CD4-positive, alpha-beta T cell (primary cell): ENCODE measurements at regions not wholly inside any gene's neighbourhood (a gene's known extent, or its start where the extent isn't known, plus 50 kb on each side); places are given as distances from the start of the nearest gene placed in this dataset.

ENCODE experiments used
- ATAC-seq: fragments of 200-7000 bp; cut with Tn5 transposase; one replicate; pipeline ENCODE4 v1.10.0; 2022; ENCODE audit warnings: mild to moderate bottlenecking; ENCODE audit not compliant: poor library complexity
- CTCF ChIA-PET: fragments of 350-600 bp; sonication (Branson Sonifier 250); formaldehyde crosslinking; loops from one replicate; lab custom pipeline; 2021; ENCODE audit warnings: antibody characterized with exemption, inconsistent platforms; lab: Charles Lee
- POLR2A ChIA-PET: fragments of 350-600 bp; sonication (Branson Sonifier 250); formaldehyde crosslinking; loops from one replicate; lab custom pipeline; 2021; ENCODE audit warnings: antibody characterized with exemption, inconsistent platforms; lab: Charles Lee
- DNase-seq, 14 experiments: peaks; one replicate each; pipeline ENCODE4 v3.0.0-alpha.2; 2013 to 2020; ENCODE audit warnings: mixed read lengths in 2 of 14
- H3K27ac ChIP-seq, 2 donors: one replicate each; pipeline versions ENCODE4 v1.5.1 to v1.7.0; 2013; ENCODE audit warnings: low read length in 2 of 2, low read depth in 1 of 2, mild to moderate bottlenecking in 1 of 2
- H3K27me3 ChIP-seq, 2 experiments: 1 replicate in 1 of 2; 2 replicates in 1 of 2; pipeline versions ENCODE4 v1.6.1 to v1.7.0; 2013; ENCODE audit warnings: low read length in 2 of 2, control low read depth in 1 of 2, mild to moderate bottlenecking in 1 of 2, moderate library complexity in 1 of 2; ENCODE audit not compliant: insufficient read depth in 2 of 2, control insufficient read depth in 1 of 2
- H3K36me3 ChIP-seq: one replicate; pipeline ENCODE4 v1.6.1; 2013; ENCODE audit warnings: low read length, control low read depth; ENCODE audit not compliant: insufficient read depth
- H3K4me1 ChIP-seq: one replicate; pipeline ENCODE4 v1.6.1; 2013; ENCODE audit warnings: low read length, control low read depth; ENCODE audit not compliant: insufficient read depth
- H3K4me3 ChIP-seq: one replicate; pipeline ENCODE4 v1.5.1; 2013; ENCODE audit warnings: mild to moderate bottlenecking, low read length, moderate library complexity
- H3K9me3 ChIP-seq, 2 experiments: 1 replicate in 1 of 2; 2 replicates in 1 of 2; pipeline versions ENCODE4 v1.6.1 to v1.7.0; 2013; ENCODE audit warnings: low read length in 2 of 2, mild to moderate bottlenecking in 2 of 2, control low read depth in 1 of 2, moderate library complexity in 1 of 2; ENCODE audit not compliant: control insufficient read depth in 1 of 2, insufficient read depth in 1 of 2
- H3K27ac Mint-ChIP-seq: one replicate; pipeline ENCODE4 v1.8.0; 2020; ENCODE audit warnings: mixed read lengths
- H3K27me3 Mint-ChIP-seq: one replicate; pipeline ENCODE4 v1.8.0; 2021; ENCODE audit warnings: mixed read lengths
- H3K36me3 Mint-ChIP-seq: one replicate; pipeline ENCODE4 v1.8.0; 2021; ENCODE audit warnings: low read depth, mixed read lengths
- H3K4me1 Mint-ChIP-seq: one replicate; pipeline ENCODE4 v1.8.0; 2021; ENCODE audit warnings: low read depth, mixed read lengths
- H3K4me3 Mint-ChIP-seq: one replicate; pipeline ENCODE4 v1.8.0; 2020; ENCODE audit warnings: mild to moderate bottlenecking, mixed read lengths
- H3K9me3 Mint-ChIP-seq: one replicate; pipeline ENCODE4 v1.8.0; 2020; ENCODE audit warnings: mixed read lengths
- intact Hi-C, 2 experiments: fragments of 100-400 bp; cut with DNase I in 1 of 2; cut with micrococcal nuclease in 1 of 2; formaldehyde crosslinking; loops; one replicate each; pipeline versions ENCODE4 v1.15.1 to v1.9.0; 2023 to 2025; cut with DNase I, micrococcal nuclease
- TF ChIP-seq, protein P1 (sequence below): fragments of 200-600 bp; IDR thresholded peaks from one replicate; pipeline ENCODE4 v1.8.0; 2022; ENCODE audit warnings: antibody characterized with exemption, mild to moderate bottlenecking

DNA sequence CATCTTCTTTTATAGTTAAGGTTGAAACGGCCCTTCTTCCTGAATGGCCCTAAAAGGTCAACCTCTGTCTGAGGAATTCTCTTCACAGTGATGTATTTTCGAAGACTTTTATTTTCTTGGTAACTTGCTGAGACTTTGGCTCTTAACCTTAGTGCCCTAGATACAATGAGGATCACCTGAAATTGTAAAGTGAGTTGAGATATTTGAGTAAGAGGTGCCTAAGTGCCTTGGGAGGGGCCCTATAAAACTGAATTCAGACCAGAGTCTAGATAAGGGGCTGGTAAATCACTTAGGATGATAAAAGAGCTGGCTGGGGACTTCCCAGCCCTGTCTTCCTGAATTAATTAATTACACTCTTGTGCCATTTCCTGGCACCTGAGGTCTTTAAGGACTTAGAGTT is 505.6 kb upstream of the KIRREL3 start:
- ChIA-PET POLR2A (no interaction called here), CTCF (no interaction called here)
- Mint-ChIP-seq H3K4me1 (no peaks in the 10 kb centered on the region), H3K27ac (no peak overlapping the region), H3K4me3 (no peak overlapping the region), H3K9me3 (no peaks in the 10 kb centered on the region), H3K27me3 (no peaks in the 10 kb centered on the region), H3K36me3 (no peaks in the 10 kb centered on the region)
- H3K27me3 ChIP-seq, result no peaks in the 10 kb centered on the region
- DNase-seq (no peak), ATAC-seq (no peak)
- TF ChIP-seq, protein P1, sequence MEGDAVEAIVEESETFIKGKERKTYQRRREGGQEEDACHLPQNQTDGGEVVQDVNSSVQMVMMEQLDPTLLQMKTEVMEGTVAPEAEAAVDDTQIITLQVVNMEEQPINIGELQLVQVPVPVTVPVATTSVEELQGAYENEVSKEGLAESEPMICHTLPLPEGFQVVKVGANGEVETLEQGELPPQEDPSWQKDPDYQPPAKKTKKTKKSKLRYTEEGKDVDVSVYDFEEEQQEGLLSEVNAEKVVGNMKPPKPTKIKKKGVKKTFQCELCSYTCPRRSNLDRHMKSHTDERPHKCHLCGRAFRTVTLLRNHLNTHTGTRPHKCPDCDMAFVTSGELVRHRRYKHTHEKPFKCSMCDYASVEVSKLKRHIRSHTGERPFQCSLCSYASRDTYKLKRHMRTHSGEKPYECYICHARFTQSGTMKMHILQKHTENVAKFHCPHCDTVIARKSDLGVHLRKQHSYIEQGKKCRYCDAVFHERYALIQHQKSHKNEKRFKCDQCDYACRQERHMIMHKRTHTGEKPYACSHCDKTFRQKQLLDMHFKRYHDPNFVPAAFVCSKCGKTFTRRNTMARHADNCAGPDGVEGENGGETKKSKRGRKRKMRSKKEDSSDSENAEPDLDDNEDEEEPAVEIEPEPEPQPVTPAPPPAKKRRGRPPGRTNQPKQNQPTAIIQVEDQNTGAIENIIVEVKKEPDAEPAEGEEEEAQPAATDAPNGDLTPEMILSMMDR, result no peak
- no peak overlapping the region for H3K27ac ChIP-seq
- no peaks in the 10 kb centered on the region for H3K36me3 ChIP-seq
- intact Hi-C loops, result no loop called here
- H3K4me3 ChIP-seq, result no peak overlapping the region
- H3K9me3 ChIP-seq, result no peaks in the 10 kb centered on the region
- no peaks in the 10 kb centered on the region for H3K4me1 ChIP-seq

DNA sequence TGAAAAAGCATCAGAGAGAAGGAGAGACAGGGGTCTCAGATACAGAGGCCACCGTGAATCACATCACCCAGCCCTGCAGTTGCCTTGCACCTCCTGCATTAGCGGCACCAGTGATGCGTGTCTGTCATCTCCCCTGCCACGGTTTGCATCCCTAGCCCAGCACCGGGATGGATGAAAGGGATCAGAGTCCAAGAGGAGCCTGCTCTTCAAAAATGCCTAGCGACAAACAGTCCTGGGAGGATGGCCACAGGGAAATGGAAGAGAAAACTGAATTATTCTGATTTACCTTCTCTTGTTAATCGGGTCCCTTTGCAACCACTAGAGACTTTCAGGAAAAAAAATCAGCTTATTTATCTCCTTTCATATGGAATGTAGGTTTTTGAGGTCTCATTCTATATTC is 495.6 kb upstream of the KIRREL3 start:
- Histone ChIP-seq H3K36me3 (no peaks in the 10 kb centered on the region), H3K27ac (no peak overlapping the region), H3K4me1 (no peaks in the 10 kb centered on the region), H3K4me3 (no peak overlapping the region), H3K9me3 (peaks cover 0 to 9% of the 10 kb centered on the region in 2 experiments), H3K27me3 (no peaks in the 10 kb centered on the region)
- Mint-ChIP-seq H3K27ac (no peak overlapping the region), H3K4me1 (no peaks in the 10 kb centered on the region), H3K4me3 (no peak overlapping the region), H3K9me3 (peaks cover 2% of the 10 kb centered on the region), H3K27me3 (no peaks in the 10 kb centered on the region), H3K36me3 (no peaks in the 10 kb centered on the region)
- TF ChIP-seq, protein P1, result no peak
- CTCF ChIA-PET, result no interaction called here
- ATAC-seq, result no peak
- POLR2A ChIA-PET, result no interaction called here
- no peak for DNase-seq
- intact Hi-C loops, result no loop called here

DNA sequence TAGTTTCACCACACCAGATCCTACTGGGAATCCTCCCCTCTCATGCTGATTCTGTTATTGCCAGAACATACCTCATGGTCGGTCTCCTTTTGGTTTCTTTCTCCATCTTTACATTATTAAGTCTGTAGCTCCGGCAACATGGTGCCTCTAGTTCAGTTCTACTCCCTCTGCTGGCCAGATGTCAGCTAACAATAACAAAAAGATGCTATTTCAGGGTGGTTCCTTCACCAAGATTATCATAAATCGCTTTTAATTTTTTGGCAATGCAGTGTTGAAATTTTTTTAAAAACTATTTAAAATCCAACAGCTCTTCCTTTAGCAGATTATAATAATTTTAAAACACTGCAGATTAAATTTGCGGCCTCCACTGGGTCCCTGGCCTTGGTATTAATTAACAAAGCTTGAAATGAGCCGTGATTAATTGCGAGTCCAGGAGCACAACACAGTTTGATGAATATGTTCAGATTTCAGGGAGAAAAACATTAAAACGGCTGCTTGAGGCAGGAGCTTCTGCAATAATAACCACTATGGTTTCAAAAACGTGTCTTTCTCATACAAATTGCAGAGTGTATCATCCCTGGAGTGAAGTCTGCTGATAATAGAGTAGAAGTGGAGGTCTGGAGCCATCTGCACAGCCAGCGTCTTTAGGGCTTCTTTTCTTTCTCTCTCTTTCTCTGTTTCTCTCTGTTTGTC is 492.9 kb upstream of the KIRREL3 start:
- H3K4me3 ChIP-seq, result no peak overlapping the region
- Mint-ChIP-seq H3K27ac (no peak overlapping the region), H3K9me3 (peaks cover 2% of the 10 kb centered on the region), H3K27me3 (no peaks in the 10 kb centered on the region), H3K36me3 (no peaks in the 10 kb centered on the region), H3K4me1 (no peaks in the 10 kb centered on the region), H3K4me3 (no peak overlapping the region)
- H3K27ac ChIP-seq, result no peak overlapping the region
- TF ChIP-seq, protein P1, result no peak
- H3K4me1 ChIP-seq, result no peaks in the 10 kb centered on the region
- peaks cover 3 to 9% of the 10 kb centered on the region in 2 experiments for H3K9me3 ChIP-seq
- ChIA-PET CTCF (no interaction called here), POLR2A (no interaction called here)
- intact Hi-C loops, result no loop called here
- ATAC-seq, result no peak
- no peaks in the 10 kb centered on the region for H3K36me3 ChIP-seq
- DNase-seq, result no peak
- H3K27me3 ChIP-seq, result no peaks in the 10 kb centered on the region
